Stomach (tissue), 8 donors: ENCODE measurements at regions not wholly inside any gene's neighbourhood (a gene's known extent, or its start where the extent isn't known, plus 50 kb on each side); places are given as distances from the start of the nearest gene placed in this dataset.

Source experiments
- DNase-seq, 2 donors: peaks; one replicate each; pipeline versions ENCODE4 v3.0.0 to v3.0.0-alpha.2; 2013 to 2019
- H3K27ac ChIP-seq, 5 donors: fragments of 200-600 bp in 4 of 5; sonication (generic) in 4 of 5; one replicate each; pipeline ENCODE4 v1.5.1; 2013 to 2019; ENCODE audit warnings: mild to moderate bottlenecking in 1 of 5, moderate library complexity in 1 of 5
- H3K27me3 ChIP-seq, 3 donors: fragments of 200-600 bp; sonication (generic); one replicate each; pipeline ENCODE4 v1.5.1; 2017 to 2019; ENCODE audit warnings: mixed run types in 1 of 3
- H3K36me3 ChIP-seq, 4 donors: fragments of 200-600 bp; sonication (generic); 1 replicate in 3 of 4; 2 replicates in 1 of 4; pipeline ENCODE4 v1.5.1; 2016 to 2019
- H3K4me1 ChIP-seq, 4 donors: fragments of 200-600 bp; sonication (generic); one replicate each; pipeline ENCODE4 v1.5.1; 2016 to 2019
- H3K4me3 ChIP-seq, 4 donors: fragments of 200-600 bp; sonication (generic) in 3 of 4; one replicate each; pipeline ENCODE4 v1.5.1; 2016 to 2019; ENCODE audit warnings: mild to moderate bottlenecking in 1 of 4
- H3K9me3 ChIP-seq, 4 donors: fragments of 200-600 bp; sonication (generic); one replicate each; pipeline ENCODE4 v1.5.1; 2016 to 2019
- EP300 ChIP-seq: sonication (generic); formaldehyde crosslinking; IDR thresholded peaks from one replicate; pipeline ENCODE4 v1.6.1; 2017; ENCODE audit warnings: antibody characterized with exemption
- POLR2A ChIP-seq, 4 donors: fragments of 450-650 bp; IDR thresholded peaks; one replicate each; pipeline ENCODE4 v1.6.1; 2016; ENCODE audit warnings: antibody characterized with exemption in 4 of 4, control low read depth in 2 of 4, mild to moderate bottlenecking in 1 of 4, moderate library complexity in 1 of 4
- POLR2AphosphoS5 ChIP-seq, 3 donors: sonication (generic); formaldehyde crosslinking; IDR thresholded peaks; one replicate each; pipeline ENCODE4 v1.6.1; 2016; ENCODE audit warnings: antibody characterized with exemption in 3 of 3
- WGBS, 5 donors: extraction: QIAGEN DNeasy Blood & Tissue Kit in 3 of 5; methylation state at CpG; one replicate each; pipeline versions ENCODE4 v1.1.5 to v1.1.7; 2013 to 2018; 5-methylcytosine and 5-hydroxymethylcytosine counted together
- intact Hi-C: fragments of 100-400 bp; cut with DNase I; formaldehyde crosslinking; loops from one replicate; pipeline ENCODE4 v1.15.1; 2023; ENCODE audit warnings: low total_unique reads
- TF ChIP-seq, protein P1 (sequence below), 7 experiments: fragments of 450-650 bp in 4 of 7; fragments of 200-600 bp in 3 of 7; sonication (generic) in 3 of 7; IDR thresholded peaks; one replicate each; pipeline ENCODE4 v1.5.1; 2016 to 2019; ENCODE audit warnings: antibody characterized with exemption in 7 of 7, control low read depth in 2 of 7, mild to moderate bottlenecking in 1 of 7
- donor health status: healthy with polysubstance abuse.
- donor health status: Bipolar disorder and iron deficiency.
- donor health status: healthy.

DNA sequence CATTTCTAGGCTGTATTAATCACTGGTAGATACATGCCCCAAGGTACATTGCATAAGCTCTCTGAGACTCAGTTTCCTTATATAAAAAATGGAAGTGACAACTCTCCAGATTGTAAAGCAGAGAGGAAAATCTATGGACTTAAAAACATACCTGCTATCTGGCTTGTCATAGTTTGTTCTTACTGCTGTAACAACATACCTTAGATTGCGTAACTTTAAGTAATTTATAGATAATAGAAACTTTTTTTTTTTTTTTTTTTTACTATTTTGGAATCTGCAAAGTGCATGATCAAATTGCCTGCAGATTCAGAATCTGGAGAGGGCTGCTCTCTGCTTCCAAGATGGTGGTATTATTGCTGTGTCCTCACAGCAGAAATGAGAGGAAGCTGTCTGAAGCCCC, 827.7 kb upstream of the BRINP3 start:
- no peak for DNase-seq
- Histone ChIP-seq H3K36me3 (no peaks in the 10 kb centered on the region), H3K27me3 (no peaks in the 10 kb centered on the region), H3K4me3 (no peak overlapping the region), H3K9me3 (peaks cover 0 to 10% (median 0%) of the 10 kb centered on the region in 4 donors), H3K4me1 (no peaks in the 10 kb centered on the region), H3K27ac (no peak overlapping the region)
- 51 to 74% (median 72%) methylated on average over 1 of the region's 1 CpG for WGBS, 5 donors
- intact Hi-C loops = no loop called here
- TF ChIP-seq, protein P1, sequence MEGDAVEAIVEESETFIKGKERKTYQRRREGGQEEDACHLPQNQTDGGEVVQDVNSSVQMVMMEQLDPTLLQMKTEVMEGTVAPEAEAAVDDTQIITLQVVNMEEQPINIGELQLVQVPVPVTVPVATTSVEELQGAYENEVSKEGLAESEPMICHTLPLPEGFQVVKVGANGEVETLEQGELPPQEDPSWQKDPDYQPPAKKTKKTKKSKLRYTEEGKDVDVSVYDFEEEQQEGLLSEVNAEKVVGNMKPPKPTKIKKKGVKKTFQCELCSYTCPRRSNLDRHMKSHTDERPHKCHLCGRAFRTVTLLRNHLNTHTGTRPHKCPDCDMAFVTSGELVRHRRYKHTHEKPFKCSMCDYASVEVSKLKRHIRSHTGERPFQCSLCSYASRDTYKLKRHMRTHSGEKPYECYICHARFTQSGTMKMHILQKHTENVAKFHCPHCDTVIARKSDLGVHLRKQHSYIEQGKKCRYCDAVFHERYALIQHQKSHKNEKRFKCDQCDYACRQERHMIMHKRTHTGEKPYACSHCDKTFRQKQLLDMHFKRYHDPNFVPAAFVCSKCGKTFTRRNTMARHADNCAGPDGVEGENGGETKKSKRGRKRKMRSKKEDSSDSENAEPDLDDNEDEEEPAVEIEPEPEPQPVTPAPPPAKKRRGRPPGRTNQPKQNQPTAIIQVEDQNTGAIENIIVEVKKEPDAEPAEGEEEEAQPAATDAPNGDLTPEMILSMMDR (IDR thresholded peaks at IDR 0.05) = no peak
- no peak for TF ChIP-seq POLR2AphosphoS5 (IDR thresholded peaks at IDR 0.05)
- no peak for TF ChIP-seq EP300
- no peak for TF ChIP-seq POLR2A (IDR thresholded peaks at IDR 0.05)

DNA sequence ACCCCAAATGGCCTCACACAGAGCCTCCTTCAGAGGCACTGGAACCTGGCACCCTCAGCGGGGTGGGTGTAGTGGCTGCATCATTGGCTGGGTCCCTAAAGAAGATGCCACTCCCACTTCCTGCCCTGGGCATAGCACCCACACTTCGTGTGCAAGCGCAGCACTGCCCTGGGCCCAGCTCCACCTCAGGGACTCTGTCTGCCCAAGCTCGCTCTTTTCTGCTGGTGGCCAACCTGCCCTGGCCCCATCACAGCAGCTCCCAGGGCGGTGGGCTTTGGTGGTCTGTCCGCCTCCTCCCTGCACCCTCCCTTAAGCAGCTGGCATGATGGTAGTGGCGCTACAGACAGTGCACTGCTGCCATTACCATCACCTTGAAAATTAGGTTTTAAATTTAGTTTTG, 829.3 kb upstream of the BRINP3 start:
- peaks cover 0 to 10% (median 0%) of the 10 kb centered on the region in 4 donors for H3K9me3 ChIP-seq
- no peak for TF ChIP-seq POLR2A (IDR thresholded peaks at IDR 0.05)
- TF ChIP-seq POLR2AphosphoS5 (IDR thresholded peaks at IDR 0.05) = no peak
- TF ChIP-seq, protein P1 (IDR thresholded peaks at IDR 0.05) = no peak
- TF ChIP-seq EP300 = no peak
- 78 to 92% (median 84%) methylated on average over 5 to 7 of the region's 7 CpGs for WGBS, 5 donors
- intact Hi-C loops = no loop called here
- H3K4me3 ChIP-seq = no peak overlapping the region
- no peaks in the 10 kb centered on the region for H3K36me3 ChIP-seq
- H3K4me1 ChIP-seq = no peaks in the 10 kb centered on the region
- no peak for DNase-seq
- H3K27me3 ChIP-seq = no peaks in the 10 kb centered on the region
- H3K27ac ChIP-seq = no peak overlapping the region

DNA sequence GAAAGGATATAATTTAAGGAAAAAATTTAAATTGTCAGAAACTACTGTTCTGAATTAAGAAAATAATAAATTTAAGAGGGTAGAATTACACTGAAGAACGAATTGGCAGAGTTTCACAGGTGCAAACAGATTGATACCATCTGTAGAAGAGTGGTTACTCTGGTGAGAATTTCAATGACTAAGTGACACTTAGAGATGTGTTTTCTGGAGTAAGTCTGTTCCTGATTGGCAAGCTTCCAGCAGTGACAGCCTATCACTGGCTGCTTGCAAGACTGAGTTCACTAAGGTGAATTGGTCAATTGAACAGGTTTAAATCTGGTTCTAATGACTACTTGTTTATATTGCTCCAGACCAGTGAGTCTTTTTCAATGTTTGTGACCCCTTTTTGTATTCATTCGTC, 838.2 kb upstream of the RGS18 start:
- Histone ChIP-seq H3K27me3 (no peaks in the 10 kb centered on the region), H3K4me3 (no peak overlapping the region), H3K27ac (no peak overlapping the region), H3K4me1 (no peaks in the 10 kb centered on the region), H3K36me3 (no peaks in the 10 kb centered on the region), H3K9me3 (no peaks in the 10 kb centered on the region)
- no peak for DNase-seq
- TF ChIP-seq EP300 = no peak
- no peak for TF ChIP-seq POLR2A (IDR thresholded peaks at IDR 0.05)
- TF ChIP-seq POLR2AphosphoS5 (IDR thresholded peaks at IDR 0.05) = no peak
- TF ChIP-seq, protein P1 (IDR thresholded peaks at IDR 0.05) = no peak
- WGBS, 5 donors = 51 to 69% (median 64%) methylated on average over 2 of the region's 2 CpGs
- intact Hi-C loops = no loop called here

DNA sequence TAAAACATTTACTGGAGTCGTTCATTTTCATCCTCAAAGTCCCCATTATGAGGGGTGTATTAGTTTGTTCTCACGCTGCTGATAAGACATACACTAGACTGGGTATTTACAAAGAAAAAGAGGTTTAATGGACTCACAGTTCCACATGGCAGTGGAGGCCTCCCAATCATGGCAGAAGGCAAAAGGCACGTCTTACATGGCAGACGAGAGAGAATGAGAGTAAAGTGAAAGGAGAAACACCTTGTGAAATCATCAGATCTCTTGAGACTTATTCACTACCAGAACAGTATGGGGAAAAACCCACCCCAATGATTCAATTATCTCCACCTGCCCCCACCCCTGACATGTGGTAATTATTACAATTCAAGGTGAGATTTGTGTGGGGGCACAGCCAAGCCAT, 830.4 kb upstream of the RGS18 start:
- DNase-seq = no peak
- H3K4me1 ChIP-seq = no peaks in the 10 kb centered on the region
- H3K36me3 ChIP-seq = no peaks in the 10 kb centered on the region
- no peak overlapping the region for H3K27ac ChIP-seq
- WGBS, 5 donors = 68 to 78% (median 75%) methylated on average over 4 of the region's 4 CpGs
- intact Hi-C loops = no loop called here
- H3K9me3 ChIP-seq = no peaks in the 10 kb centered on the region
- H3K27me3 ChIP-seq = no peaks in the 10 kb centered on the region
- H3K4me3 ChIP-seq = no peak overlapping the region
- TF ChIP-seq EP300 (no peak), POLR2A (IDR thresholded peaks at IDR 0.05) (no peak), POLR2AphosphoS5 (IDR thresholded peaks at IDR 0.05) (no peak)
- TF ChIP-seq, protein P1 (IDR thresholded peaks at IDR 0.05) = no peak
